H1 (cell line): ENCODE measurements at regions not wholly inside any gene's neighbourhood (a gene's known extent, or its start where the extent isn't known, plus 50 kb on each side); places are given as distances from the start of the nearest gene placed in this dataset.

Experiments
- CTCF ChIA-PET: fragments of 300-600 bp; sonication (Branson Sonifier 250); formaldehyde crosslinking; loops from one replicate; lab custom pipeline; 2021; ENCODE audit not compliant: partially characterized antibody; lab: Charles Lee
- POLR2A ChIA-PET: fragments of 300-600 bp; sonication (Branson Sonifier 250); formaldehyde crosslinking; loops from one replicate; lab custom pipeline; 2021; ENCODE audit warnings: inconsistent platforms; ENCODE audit not compliant: partially characterized antibody; lab: Charles Lee
- DNase-seq, 2 experiments: peaks; one replicate each; pipeline versions ENCODE4 v3.0.0 to v3.0.0-alpha.2; 2010 to 2022; ENCODE audit warnings: low spot score in 2 of 2, low read depth in 1 of 2, mixed read lengths in 1 of 2
- FAIRE-seq: peaks from 2 replicates; lab custom pipeline; 2011; peaks lifted over from hg19 to GRCh38; lab: Jason Lieb, UNC
- H2AFZ ChIP-seq: 2 replicates; pipeline ENCODE4 v1.8.1; 2012; ENCODE audit warnings: low read length, inconsistent platforms
- H2AK5ac ChIP-seq: 2 replicates; pipeline ENCODE4 v1.6.1; 2013; ENCODE audit warnings: low read depth, low read length
- H2BK120ac ChIP-seq: replicated peaks from 2 replicates; pipeline ENCODE3; 2013; ENCODE audit warnings: low read depth, low read length, inconsistent platforms
- H2BK12ac ChIP-seq: 2 replicates; pipeline ENCODE4 v1.6.1; 2013; ENCODE audit warnings: low read depth, low read length
- H2BK15ac ChIP-seq: 2 replicates; pipeline ENCODE4 v1.6.1; 2013; ENCODE audit warnings: low read length
- H2BK20ac ChIP-seq: 2 replicates; pipeline ENCODE4 v1.6.1; 2013; ENCODE audit warnings: low read length
- H2BK5ac ChIP-seq: 2 replicates; pipeline ENCODE4 v1.6.1; 2013; ENCODE audit warnings: low read depth, low read length
- H3K14ac ChIP-seq: 2 replicates; pipeline ENCODE4 v1.6.1; 2013; ENCODE audit warnings: inconsistent platforms; ENCODE audit not compliant: insufficient read length
- H3K18ac ChIP-seq: 2 replicates; pipeline ENCODE4 v1.6.1; 2013; ENCODE audit warnings: low read length; ENCODE audit errors: extremely low read depth
- H3K23ac ChIP-seq: 2 replicates; pipeline ENCODE4 v1.6.1; 2013; ENCODE audit warnings: inconsistent platforms; ENCODE audit not compliant: insufficient read length
- H3K23me2 ChIP-seq: 2 replicates; pipeline ENCODE4 v1.6.1; 2013; ENCODE audit warnings: low read depth, low read length
- H3K27ac ChIP-seq: 2 replicates; pipeline ENCODE4 v1.6.1; 2011; ENCODE audit warnings: low read depth, low read length, inconsistent platforms
- H3K27me3 ChIP-seq, 4 experiments: replicated peaks in 1 of 4; 1 replicate in 1 of 4; 2 replicates in 3 of 4; pipeline versions ENCODE4 v1.6.1 to v1.8.1; 2011 to 2013; ENCODE audit warnings: low read length in 3 of 4, mild to moderate bottlenecking in 3 of 4, inconsistent platforms in 2 of 4, mixed read lengths in 2 of 4, moderate library complexity in 1 of 4; ENCODE audit not compliant: control insufficient read depth in 3 of 4, insufficient read depth in 3 of 4; ENCODE audit errors: extremely low read depth in 1 of 4
- H3K36me3 ChIP-seq, 4 experiments: 2 replicates each; pipeline versions ENCODE4 v1.6.1 to v1.8.1; 2011 to 2013; ENCODE audit warnings: mild to moderate bottlenecking in 4 of 4, low read length in 3 of 4, moderate library complexity in 2 of 4, control low read depth in 1 of 4, inconsistent platforms in 1 of 4; ENCODE audit not compliant: insufficient read depth in 4 of 4, control insufficient read depth in 2 of 4
- H3K4ac ChIP-seq: replicated peaks from 2 replicates; pipeline ENCODE3; 2013; ENCODE audit warnings: low read length, low read depth, mixed read lengths, inconsistent platforms; ENCODE audit not compliant: insufficient read length
- H3K4me1 ChIP-seq, 4 experiments: replicated peaks in 1 of 4; 1 replicate in 1 of 4; 2 replicates in 3 of 4; pipeline versions ENCODE4 v1.6.1 to v1.8.1; 2011 to 2013; ENCODE audit warnings: low read length in 3 of 4, inconsistent platforms in 2 of 4, mixed read lengths in 1 of 4; ENCODE audit not compliant: insufficient read depth in 4 of 4, control insufficient read depth in 3 of 4
- H3K4me2 ChIP-seq, 2 experiments: 2 replicates each; pipeline versions ENCODE4 v1.6.1 to v1.8.1; 2011 to 2013; ENCODE audit warnings: low read depth in 2 of 2, low read length in 2 of 2, control low read depth in 1 of 2, inconsistent platforms in 1 of 2, mild to moderate bottlenecking in 1 of 2; ENCODE audit not compliant: insufficient read depth in 1 of 2
- H3K4me3 ChIP-seq, 4 experiments: fragments of 200-600, 300-600 bp in 1 of 4; sonication (generic), shearing (Covaris generic), sonication (Bioruptor Twin) in 1 of 4; 2 replicates each; pipeline versions ENCODE4 v1.5.1 to v1.8.1; 2011 to 2016; ENCODE audit warnings: low read length in 4 of 4, low read depth in 3 of 4, control low read depth in 2 of 4, inconsistent platforms in 2 of 4, mild to moderate bottlenecking in 2 of 4, mixed read lengths in 1 of 4, moderate library complexity in 1 of 4; ENCODE audit not compliant: insufficient read depth in 2 of 4; ENCODE audit errors: extremely low read depth in 1 of 4
- H3K56ac ChIP-seq: replicated peaks from 2 replicates; pipeline ENCODE3; 2013; ENCODE audit warnings: low read depth, mild to moderate bottlenecking, mixed read lengths, low read length, inconsistent platforms; ENCODE audit not compliant: insufficient read length
- H3K79me1 ChIP-seq: 2 replicates; pipeline ENCODE4 v1.6.1; 2013; ENCODE audit warnings: low read depth, low read length, control low read depth
- H3K79me2 ChIP-seq, 2 experiments: 2 replicates each; pipeline versions ENCODE4 v1.6.1 to v1.8.1; 2012 to 2013; ENCODE audit warnings: low read length in 2 of 2, mild to moderate bottlenecking in 2 of 2, inconsistent platforms in 1 of 2; ENCODE audit not compliant: insufficient read depth in 2 of 2, control insufficient read depth in 1 of 2
- H3K9ac ChIP-seq, 4 experiments: replicated peaks in 1 of 4; 1 replicate in 1 of 4; 2 replicates in 3 of 4; pipeline versions ENCODE4 v1.6.1 to v1.8.1; 2011 to 2013; ENCODE audit warnings: low read depth in 3 of 4, low read length in 3 of 4, control low read depth in 2 of 4, mild to moderate bottlenecking in 2 of 4, moderate library complexity in 2 of 4, inconsistent platforms in 1 of 4; ENCODE audit errors: extremely low read depth in 1 of 4
- H3K9me3 ChIP-seq, 2 experiments: 2 replicates each; pipeline versions ENCODE4 v1.6.1 to v1.8.1; 2012 to 2013; ENCODE audit warnings: mild to moderate bottlenecking in 2 of 2, moderate library complexity in 2 of 2, control low read depth in 1 of 2, inconsistent platforms in 1 of 2, low read depth in 1 of 2, low read length in 1 of 2, mixed read lengths in 1 of 2; ENCODE audit not compliant: insufficient read depth in 2 of 2
- H4K20me1 ChIP-seq, 2 experiments: replicated peaks in 1 of 2; 2 replicates each; pipeline versions ENCODE3 to v1.8.1; 2011 to 2013; ENCODE audit warnings: inconsistent platforms in 2 of 2, low read length in 2 of 2, mild to moderate bottlenecking in 1 of 2; ENCODE audit not compliant: insufficient read depth in 2 of 2, control insufficient read depth in 1 of 2
- H4K5ac ChIP-seq: 2 replicates; pipeline ENCODE4 v1.6.1; 2013; ENCODE audit warnings: low read length, low read depth, mixed read lengths, inconsistent platforms; ENCODE audit not compliant: insufficient read length
- H4K8ac ChIP-seq: 2 replicates; pipeline ENCODE4 v1.8.0; 2013; ENCODE audit warnings: mild to moderate bottlenecking, moderate library complexity, low read length, inconsistent platforms; ENCODE audit not compliant: insufficient read depth; ENCODE audit errors: extremely low read depth
- H4K91ac ChIP-seq: replicated peaks from 2 replicates; pipeline ENCODE3; 2013; ENCODE audit warnings: low read length, mixed read lengths, inconsistent platforms; ENCODE audit not compliant: insufficient read length
- BACH1 ChIP-seq: IDR thresholded peaks from 2 replicates; pipeline ENCODE4 v1.6.1; 2012; ENCODE audit warnings: low read length, improper control_type of control experiment
- CREB1 ChIP-seq: IDR thresholded peaks from 2 replicates; pipeline ENCODE4 v1.6.1; 2012; ENCODE audit warnings: inconsistent platforms
- EP300 ChIP-seq, 2 experiments: IDR thresholded peaks; 1 replicate in 1 of 2; 2 replicates in 1 of 2; pipeline ENCODE4 v1.6.1; 2011 to 2012; ENCODE audit warnings: low read depth in 2 of 2, low read length in 2 of 2, mild to moderate bottlenecking in 2 of 2, borderline replicate concordance in 1 of 2, inconsistent platforms in 1 of 2, moderate library complexity in 1 of 2
- FOSL1 ChIP-seq: IDR thresholded peaks from 2 replicates; pipeline ENCODE4 v1.6.1; 2011; ENCODE audit warnings: mild to moderate bottlenecking, low read depth, low read length, moderate library complexity; ENCODE audit not compliant: insufficient read depth
- KDM1A ChIP-seq: fragments of 200-600, 300-600 bp; sonication (generic); IDR thresholded peaks from 2 replicates; pipeline ENCODE4 v1.7.1; 2016; ENCODE audit warnings: mild to moderate bottlenecking, low read length, borderline replicate concordance
- KDM4A ChIP-seq: IDR thresholded peaks from one replicate; pipeline ENCODE4 v1.7.1; 2012; ENCODE audit warnings: low read depth, mild to moderate bottlenecking, moderate library complexity, low read length, inconsistent platforms; ENCODE audit not compliant: severe bottlenecking
- KDM5A ChIP-seq: fragments of 200-600 bp; IDR thresholded peaks from 2 replicates; pipeline ENCODE4 v1.7.1; 2012; ENCODE audit warnings: mild to moderate bottlenecking, low read length, inconsistent platforms, mixed read lengths
- POLR2AphosphoS5 ChIP-seq: IDR thresholded peaks from 2 replicates; pipeline ENCODE4 v1.6.1; 2011; ENCODE audit warnings: low read depth, low read length
- RAD21 ChIP-seq, 2 experiments: IDR thresholded peaks in 1 of 2; conservative IDR thresholded peaks in 1 of 2; 2 replicates each; pipeline ENCODE4 v1.6.1; 2011; ENCODE audit warnings: low read depth in 2 of 2, low read length in 2 of 2, improper control_type of control experiment in 1 of 2, inconsistent platforms in 1 of 2, mild to moderate bottlenecking in 1 of 2, moderate library complexity in 1 of 2
- SRF ChIP-seq: IDR thresholded peaks from 2 replicates; pipeline ENCODE4 v1.6.1; 2011; ENCODE audit warnings: mild to moderate bottlenecking, low read depth, low read length, moderate library complexity
- SUZ12 ChIP-seq: fragments of 200-600 bp; sonication (generic); IDR thresholded peaks from 2 replicates; pipeline ENCODE4 v1.6.1; 2012; ENCODE audit warnings: mild to moderate bottlenecking, inconsistent platforms, low read length, moderate library complexity, mixed read lengths
- WGBS, 2 experiments: shearing (Covaris generic) in 1 of 2; methylation state at CpG; one replicate each; pipeline versions ENCODE4 v1.1.6 to v1.1.7; 2013 to 2015; ENCODE audit warnings: low lambda C conversion rate in 2 of 2, mixed read lengths in 2 of 2, inconsistent platforms in 1 of 2, low coverage in 1 of 2, missing lambda C conversion rate in 1 of 2; ENCODE audit not compliant: insufficient replicate concordance in 2 of 2, insufficient coverage in 1 of 2, insufficient read length in 1 of 2; ENCODE audit errors: extremely low coverage in 1 of 2, missing lambda C conversion rate in 1 of 2; 5-methylcytosine and 5-hydroxymethylcytosine counted together
- TF ChIP-seq, protein P1 (sequence below): IDR thresholded peaks from 2 replicates; pipeline ENCODE4 v1.6.1; 2011; ENCODE audit warnings: low read depth, mild to moderate bottlenecking, low read length; ENCODE audit not compliant: insufficient read depth
- TF ChIP-seq, protein P2 (sequence below): IDR thresholded peaks from 2 replicates; pipeline ENCODE4 v1.6.1; 2012; ENCODE audit warnings: inconsistent platforms

DNA sequence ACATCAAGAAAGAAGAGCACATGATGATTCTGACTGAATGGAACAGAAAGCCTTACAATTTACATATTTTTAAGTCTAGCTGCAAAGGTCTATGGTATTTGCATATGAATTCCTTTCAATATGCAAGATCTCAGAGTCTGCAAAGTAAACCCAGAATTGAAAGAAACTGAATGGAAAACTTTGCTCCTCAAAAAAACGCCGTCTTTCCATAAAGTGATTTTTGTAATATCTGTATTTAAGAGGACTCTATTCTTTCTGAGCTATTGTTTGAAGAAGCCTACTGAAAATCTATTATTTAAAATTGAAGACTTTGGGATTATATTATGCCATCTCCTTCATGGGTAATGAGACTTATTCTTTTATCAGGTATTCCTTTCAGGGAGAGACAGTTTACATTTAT is 1894.4 kb downstream of the STIM2 start:
- TF ChIP-seq KDM4A (no peak), CREB1 (no peak), KDM5A (no peak), RAD21 (IDR thresholded peaks at IDR 0.05 in 1 of 2, conservative IDR thresholded peaks at IDR 0.05 in 1 of 2; ENCODE audit: low read depth in 2 of 2, low read length in 2 of 2) (no peak), SRF (no peak), KDM1A (no peak), SUZ12 (no peak), FOSL1 (no peak), POLR2AphosphoS5 (no peak), EP300 (IDR thresholded peaks at IDR 0.05; ENCODE audit: borderline replicate concordance in 1 of 2, low read depth in 2 of 2, low read length in 2 of 2) (no peak), BACH1 (no peak)
- TF ChIP-seq, protein P1, sequence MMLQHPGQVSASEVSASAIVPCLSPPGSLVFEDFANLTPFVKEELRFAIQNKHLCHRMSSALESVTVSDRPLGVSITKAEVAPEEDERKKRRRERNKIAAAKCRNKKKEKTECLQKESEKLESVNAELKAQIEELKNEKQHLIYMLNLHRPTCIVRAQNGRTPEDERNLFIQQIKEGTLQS = no peak
- TF ChIP-seq, protein P2, sequence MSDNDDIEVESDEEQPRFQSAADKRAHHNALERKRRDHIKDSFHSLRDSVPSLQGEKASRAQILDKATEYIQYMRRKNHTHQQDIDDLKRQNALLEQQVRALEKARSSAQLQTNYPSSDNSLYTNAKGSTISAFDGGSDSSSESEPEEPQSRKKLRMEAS = no peak
- TF ChIP-seq, all 59 proteins: peak for 0
- Histone ChIP-seq H3K23ac (no peak overlapping the region), H4K5ac (no peak overlapping the region), H4K20me1 (no peaks in the 10 kb centered on the region), H3K4me3 (no peak overlapping the region), H2BK20ac (no peak overlapping the region), H3K23me2 (no peaks in the 10 kb centered on the region), H3K4ac (no peak overlapping the region), H3K36me3 (no peaks in the 10 kb centered on the region), H2BK15ac (no peak overlapping the region), H3K9ac (no peak overlapping the region), H3K9me3 (no peaks in the 10 kb centered on the region), H3K79me2 (no peaks in the 10 kb centered on the region), H4K91ac (no peak overlapping the region), H2AK5ac (no peak overlapping the region), H3K14ac (no peak overlapping the region), H3K27me3 (no peaks in the 10 kb centered on the region), H2BK120ac (no peak overlapping the region), H2BK5ac (no peak overlapping the region), H2AFZ (no peak overlapping the region), H3K56ac (no peak overlapping the region), H3K79me1 (no peaks in the 10 kb centered on the region), H3K18ac (no peak overlapping the region), H4K8ac (no peak overlapping the region), H2BK12ac (no peak overlapping the region), H3K27ac (no peak overlapping the region), H3K4me2 (no peak overlapping the region), H3K4me1 (peaks cover 0 to 7% (median 3%) of the 10 kb centered on the region in 4 experiments; a peak in 3 of 7 replicates)
- POLR2A ChIA-PET = no interaction called here
- FAIRE-seq (no peak), DNase-seq (no peak)
- 45% methylated on average over 2 of the region's 2 CpGs; no CpG with 5 or more reads in 1 of the 2 experiments for WGBS, 2 experiments
- CTCF ChIA-PET = no interaction called here
